ENCODE measurements at regions not wholly inside any gene's neighbourhood (a gene's known extent, or its start where the extent isn't known, plus 50 kb on each side); places are given as distances from the start of the nearest gene placed in this dataset.

GRCh38 chr2:215619022-215619958, 183.4 kb upstream of the FN1 start:
- DNase-seq (ENCODE audit: low read depth in 2 of 2): no peak

- no peak for DNase-seq (ENCODE audit: low read depth in 2 of 2)
Measured at GRCh38 chr2:215618145-215618544, 182.3 kb upstream of the FN1 start.

GRCh38 chr2:215617060-215617824, 181.4 kb upstream of the FN1 start:
- no peak for DNase-seq (ENCODE audit: low read depth in 2 of 2)

GRCh38 chr2:215615803-215616174, 179.9 kb upstream of the FN1 start:
- no peak for DNase-seq (ENCODE audit: low read depth in 2 of 2)

- no peak for DNase-seq (ENCODE audit: low read depth in 2 of 2)
Measured at GRCh38 chr2:215615067-215615802, 179.4 kb upstream of the FN1 start.

- DNase-seq (ENCODE audit: low read depth in 2 of 2): no peak
Measured at GRCh38 chr2:215614296-215614695, 178.4 kb upstream of the FN1 start.

GRCh38 chr2:215613888-215614287, 178.0 kb upstream of the FN1 start:
- no peak for DNase-seq (ENCODE audit: low read depth in 2 of 2)

- no peak for DNase-seq (ENCODE audit: low read depth in 2 of 2)
Measured at GRCh38 chr2:215613280-215613679, 177.4 kb upstream of the FN1 start.

GRCh38 chr2:215612786-215613185, 176.9 kb upstream of the FN1 start:
- DNase-seq (ENCODE audit: low read depth in 2 of 2): no peak

GRCh38 chr2:215611609-215612386, 175.9 kb upstream of the FN1 start:
- DNase-seq (ENCODE audit: low read depth in 2 of 2): no peak

- no peak for DNase-seq (ENCODE audit: low read depth in 2 of 2)
Measured at GRCh38 chr2:215609089-215610032, 173.5 kb upstream of the FN1 start.

GRCh38 chr2:215607766-215608165, 171.9 kb upstream of the FN1 start:
- DNase-seq (ENCODE audit: low read depth in 2 of 2): no peak

GRCh38 chr2:215606219-215606618, 170.4 kb upstream of the FN1 start:
- no peak for DNase-seq (ENCODE audit: low read depth in 2 of 2)

- no peak for DNase-seq (ENCODE audit: low read depth in 2 of 2)
Measured at GRCh38 chr2:215605214-215605613, 169.3 kb upstream of the FN1 start.

GRCh38 chr2:215604606-215605005, 168.7 kb upstream of the FN1 start:
- DNase-seq (ENCODE audit: low read depth in 2 of 2): no peak

- DNase-seq (ENCODE audit: low read depth in 2 of 2): no peak
Measured at GRCh38 chr2:215603440-215603839, 167.6 kb upstream of the FN1 start.

GRCh38 chr2:215602997-215603396, 167.1 kb upstream of the FN1 start:
- no peak for DNase-seq (ENCODE audit: low read depth in 2 of 2)

GRCh38 chr2:215601990-215602721, 166.3 kb upstream of the FN1 start:
- no peak for DNase-seq (ENCODE audit: low read depth in 2 of 2)

- DNase-seq (ENCODE audit: low read depth in 2 of 2): no peak
Measured at GRCh38 chr2:215601526-215601925, 165.7 kb upstream of the FN1 start.
